ENCODE measurements at regions not wholly inside any gene's neighbourhood (a gene's known extent, or its start where the extent isn't known, plus 50 kb on each side); places are given as distances from the start of the nearest gene placed in this dataset.

DNA sequence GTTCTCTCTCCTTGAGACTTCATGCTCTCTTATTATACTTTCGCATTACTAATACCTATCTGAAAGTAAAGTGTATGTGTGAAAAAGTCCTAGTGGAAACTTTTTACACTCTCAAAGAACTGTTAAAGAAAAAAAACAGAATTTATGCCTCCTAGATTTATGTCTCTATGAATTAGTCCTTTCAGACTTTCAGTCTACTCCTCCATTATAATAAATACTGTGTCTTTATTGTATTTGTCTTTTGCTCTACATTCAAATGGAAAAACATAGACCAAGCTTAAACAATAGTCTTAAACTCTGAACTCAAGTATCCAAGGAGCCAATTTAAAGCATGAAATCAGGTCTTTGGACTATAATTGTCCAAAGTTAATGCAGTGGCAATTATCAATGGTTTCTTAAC, 1449.0 kb downstream of the PLA2G4A start:
- no peak overlapping the region for H3K4me3 ChIP-seq (ENCODE audit: severe bottlenecking)
- TF ChIP-seq, protein P1, sequence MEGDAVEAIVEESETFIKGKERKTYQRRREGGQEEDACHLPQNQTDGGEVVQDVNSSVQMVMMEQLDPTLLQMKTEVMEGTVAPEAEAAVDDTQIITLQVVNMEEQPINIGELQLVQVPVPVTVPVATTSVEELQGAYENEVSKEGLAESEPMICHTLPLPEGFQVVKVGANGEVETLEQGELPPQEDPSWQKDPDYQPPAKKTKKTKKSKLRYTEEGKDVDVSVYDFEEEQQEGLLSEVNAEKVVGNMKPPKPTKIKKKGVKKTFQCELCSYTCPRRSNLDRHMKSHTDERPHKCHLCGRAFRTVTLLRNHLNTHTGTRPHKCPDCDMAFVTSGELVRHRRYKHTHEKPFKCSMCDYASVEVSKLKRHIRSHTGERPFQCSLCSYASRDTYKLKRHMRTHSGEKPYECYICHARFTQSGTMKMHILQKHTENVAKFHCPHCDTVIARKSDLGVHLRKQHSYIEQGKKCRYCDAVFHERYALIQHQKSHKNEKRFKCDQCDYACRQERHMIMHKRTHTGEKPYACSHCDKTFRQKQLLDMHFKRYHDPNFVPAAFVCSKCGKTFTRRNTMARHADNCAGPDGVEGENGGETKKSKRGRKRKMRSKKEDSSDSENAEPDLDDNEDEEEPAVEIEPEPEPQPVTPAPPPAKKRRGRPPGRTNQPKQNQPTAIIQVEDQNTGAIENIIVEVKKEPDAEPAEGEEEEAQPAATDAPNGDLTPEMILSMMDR (IDR thresholded peaks at IDR 0.05; ENCODE audit: poor library complexity, severe bottlenecking): no peak
- no peaks in the 10 kb centered on the region for H3K9me3 ChIP-seq (ENCODE audit: severe bottlenecking)
- no peak for DNase-seq (ENCODE audit: low spot score)
- no peak for ATAC-seq (ENCODE audit: low read depth)
- H3K27me3 ChIP-seq (ENCODE audit: insufficient read depth, poor library complexity, severe bottlenecking): no peaks in the 10 kb centered on the region
- H3K36me3 ChIP-seq (ENCODE audit: low read depth): peaks cover 3% of the 10 kb centered on the region; the same call in 1 of the 2 replicates
- H3K27ac ChIP-seq (ENCODE audit: poor library complexity, severe bottlenecking): no peak overlapping the region
- no peaks in the 10 kb centered on the region for H3K4me1 ChIP-seq (ENCODE audit: insufficient read depth, poor library complexity, severe bottlenecking)

DNA sequence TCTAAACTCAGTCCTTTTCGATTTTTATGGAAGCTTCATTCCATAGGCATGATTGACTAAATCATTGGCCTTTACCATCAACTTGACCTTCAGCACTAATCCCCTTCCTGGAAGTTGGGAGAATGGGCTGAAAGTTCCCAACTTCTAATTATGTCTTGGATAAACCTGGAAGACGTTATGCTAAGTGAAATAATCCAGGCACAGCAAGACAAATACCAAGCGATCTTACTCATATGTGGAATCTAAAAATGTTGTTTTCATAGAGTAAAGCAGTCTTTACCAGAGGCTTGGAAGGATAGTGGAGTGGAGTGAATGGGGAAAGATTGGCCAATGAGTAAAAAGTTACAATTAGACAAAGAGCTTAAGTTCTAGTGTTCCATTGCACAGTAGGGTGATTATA, 1453.2 kb downstream of the PLA2G4A start:
- Histone ChIP-seq H3K4me3 (ENCODE audit: severe bottlenecking) (no peak overlapping the region), H3K27ac (ENCODE audit: poor library complexity, severe bottlenecking) (no peak overlapping the region), H3K9me3 (ENCODE audit: severe bottlenecking) (no peaks in the 10 kb centered on the region), H3K27me3 (ENCODE audit: insufficient read depth, poor library complexity, severe bottlenecking) (no peaks in the 10 kb centered on the region), H3K36me3 (ENCODE audit: low read depth) (no peaks in the 10 kb centered on the region), H3K4me1 (ENCODE audit: insufficient read depth, poor library complexity, severe bottlenecking) (no peaks in the 10 kb centered on the region)
- ATAC-seq (ENCODE audit: low read depth) (no peak), DNase-seq (ENCODE audit: low spot score) (no peak)
- TF ChIP-seq, protein P1 (IDR thresholded peaks at IDR 0.05; ENCODE audit: poor library complexity, severe bottlenecking): no peak

DNA sequence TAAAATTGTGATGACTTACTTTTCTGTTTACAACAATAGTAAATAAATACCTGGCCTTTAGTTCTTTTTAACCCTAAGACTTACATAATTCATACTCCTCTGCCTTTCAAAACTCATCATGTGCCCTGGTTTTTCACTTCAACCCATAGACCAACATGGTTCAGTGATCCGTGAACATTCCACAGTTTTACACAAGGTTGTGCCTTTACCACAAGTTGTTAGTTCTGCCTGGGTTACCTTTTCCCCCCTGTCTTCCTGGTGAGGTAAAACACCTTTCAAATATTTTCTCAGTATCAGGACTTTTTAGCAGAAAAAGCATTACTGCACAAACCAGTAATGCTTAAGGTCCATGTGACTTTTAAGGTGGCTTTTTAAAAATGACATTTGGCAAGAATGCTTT, 1466.4 kb downstream of the PLA2G4A start:
- Histone ChIP-seq H3K36me3 (ENCODE audit: low read depth) (no peaks in the 10 kb centered on the region), H3K4me3 (ENCODE audit: severe bottlenecking) (no peak overlapping the region), H3K27ac (ENCODE audit: poor library complexity, severe bottlenecking) (no peak overlapping the region), H3K9me3 (ENCODE audit: severe bottlenecking) (no peaks in the 10 kb centered on the region), H3K4me1 (ENCODE audit: insufficient read depth, poor library complexity, severe bottlenecking) (no peaks in the 10 kb centered on the region), H3K27me3 (ENCODE audit: insufficient read depth, poor library complexity, severe bottlenecking) (no peaks in the 10 kb centered on the region)
- no peak for ATAC-seq (ENCODE audit: low read depth)
- TF ChIP-seq, protein P1 (IDR thresholded peaks at IDR 0.05; ENCODE audit: poor library complexity, severe bottlenecking): no peak
- no peak for DNase-seq (ENCODE audit: low spot score)

DNA sequence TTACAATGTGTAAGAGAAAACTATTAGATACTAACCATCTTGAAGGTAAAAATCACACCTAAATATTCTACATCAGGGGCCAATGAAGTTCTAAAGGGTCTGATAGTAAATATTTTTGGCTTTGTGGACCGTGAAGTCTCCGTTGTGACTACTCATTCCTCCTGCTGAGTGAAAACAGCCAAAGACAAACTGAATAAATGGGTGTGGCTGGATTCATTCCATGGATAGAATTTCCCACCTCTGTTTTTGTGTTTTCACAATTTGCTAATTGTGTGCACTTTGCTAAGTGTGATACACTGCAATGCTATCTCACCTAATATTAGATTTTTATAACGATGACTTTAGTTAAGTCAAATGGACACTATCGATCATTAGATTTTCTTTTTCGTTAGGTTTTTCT, 1474.0 kb downstream of the PLA2G4A start:
- no peak for ATAC-seq (ENCODE audit: low read depth)
- H3K4me1 ChIP-seq (ENCODE audit: insufficient read depth, poor library complexity, severe bottlenecking): no peaks in the 10 kb centered on the region
- TF ChIP-seq, protein P1 (IDR thresholded peaks at IDR 0.05; ENCODE audit: poor library complexity, severe bottlenecking): no peak
- DNase-seq (ENCODE audit: low spot score): no peak
- no peak overlapping the region for H3K27ac ChIP-seq (ENCODE audit: poor library complexity, severe bottlenecking)
- no peak overlapping the region for H3K4me3 ChIP-seq (ENCODE audit: severe bottlenecking)
- H3K27me3 ChIP-seq (ENCODE audit: insufficient read depth, poor library complexity, severe bottlenecking): no peaks in the 10 kb centered on the region
- no peaks in the 10 kb centered on the region for H3K36me3 ChIP-seq (ENCODE audit: low read depth)
- peaks cover 2% of the 10 kb centered on the region for H3K9me3 ChIP-seq (ENCODE audit: severe bottlenecking)

DNA sequence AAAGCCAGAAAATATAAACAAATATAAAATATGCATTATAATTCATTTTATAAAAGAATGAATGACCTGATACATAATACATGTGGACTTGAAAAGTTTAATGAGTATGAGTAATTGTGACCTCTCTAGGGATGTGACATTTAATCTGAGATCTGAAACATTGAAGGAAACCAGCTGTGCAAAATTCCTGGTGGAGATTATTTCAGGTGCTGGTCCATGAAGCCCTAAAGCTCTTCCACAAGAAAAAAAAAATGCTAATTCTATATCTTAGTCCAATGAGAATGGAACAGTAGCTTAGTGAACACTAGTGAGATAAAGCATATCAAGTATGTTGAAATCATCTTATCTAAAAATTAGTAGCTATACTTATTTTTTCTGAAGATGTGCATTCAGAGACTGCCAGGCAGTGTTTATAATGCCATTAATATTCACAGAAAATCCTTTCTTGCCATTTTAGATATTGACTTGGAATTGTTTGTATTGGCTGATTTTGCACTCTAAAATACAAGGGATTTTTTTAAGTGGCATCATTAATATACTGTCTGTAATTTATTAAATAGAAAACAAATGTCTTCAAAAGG, 1485.9 kb downstream of the PLA2G4A start:
- Histone ChIP-seq H3K36me3 (ENCODE audit: low read depth) (no peaks in the 10 kb centered on the region), H3K27me3 (ENCODE audit: insufficient read depth, poor library complexity, severe bottlenecking) (no peaks in the 10 kb centered on the region), H3K9me3 (ENCODE audit: severe bottlenecking) (no peaks in the 10 kb centered on the region), H3K4me1 (ENCODE audit: insufficient read depth, poor library complexity, severe bottlenecking) (no peaks in the 10 kb centered on the region), H3K27ac (ENCODE audit: poor library complexity, severe bottlenecking) (no peak overlapping the region), H3K4me3 (ENCODE audit: severe bottlenecking) (no peak overlapping the region)
- DNase-seq (ENCODE audit: low spot score): no peak
- ATAC-seq (ENCODE audit: low read depth): no peak
- TF ChIP-seq, protein P1 (IDR thresholded peaks at IDR 0.05; ENCODE audit: poor library complexity, severe bottlenecking): no peak
